ENCODE measurements at regions not wholly inside any gene's neighbourhood (a gene's known extent, or its start where the extent isn't known, plus 50 kb on each side); places are given as distances from the start of the nearest gene placed in this dataset.

GRCh38 chr12:14252697-14253096 is 112.8 kb upstream of the ATF7IP start:
- no peak for DNase-seq (ENCODE audit: low read depth in 2 of 2, low spot score in 1 of 2)

- DNase-seq (ENCODE audit: low read depth in 2 of 2, low spot score in 1 of 2) = no peak
Measured at GRCh38 chr12:14253496-14253895, 112.0 kb upstream of the ATF7IP start.

- no peak for DNase-seq (ENCODE audit: low read depth in 2 of 2, low spot score in 1 of 2)
Measured at GRCh38 chr12:14254781-14255180, 110.7 kb upstream of the ATF7IP start.

- no peak for DNase-seq (ENCODE audit: low read depth in 2 of 2, low spot score in 1 of 2)
Measured at GRCh38 chr12:14256121-14256520, 109.4 kb upstream of the ATF7IP start.

- DNase-seq (ENCODE audit: low read depth in 2 of 2, low spot score in 1 of 2) = peak; percentile 55 to 58
Measured at GRCh38 chr12:14256555-14257169, 108.8 kb upstream of the ATF7IP start.

- no peak for DNase-seq (ENCODE audit: low read depth in 2 of 2, low spot score in 1 of 2)
Measured at GRCh38 chr12:14257303-14257733, 108.2 kb upstream of the ATF7IP start.

GRCh38 chr12:14257734-14258574 is 107.5 kb upstream of the ATF7IP start:
- peak; percentile 36 to 51 for DNase-seq (ENCODE audit: low read depth in 2 of 2, low spot score in 1 of 2)

- no peak for DNase-seq (ENCODE audit: low read depth in 2 of 2, low spot score in 1 of 2)
Measured at GRCh38 chr12:14258575-14258940, 106.9 kb upstream of the ATF7IP start.

- no peak for DNase-seq (ENCODE audit: low read depth in 2 of 2, low spot score in 1 of 2)
Measured at GRCh38 chr12:14259481-14260010, 105.9 kb upstream of the ATF7IP start.

GRCh38 chr12:14260011-14260993 is 105.2 kb upstream of the ATF7IP start:
- no peak for DNase-seq (ENCODE audit: low read depth in 2 of 2, low spot score in 1 of 2)

GRCh38 chr12:14261096-14261495 is 104.4 kb upstream of the ATF7IP start:
- DNase-seq (ENCODE audit: low read depth in 2 of 2, low spot score in 1 of 2) = no peak

GRCh38 chr12:14261861-14262260 is 103.6 kb upstream of the ATF7IP start:
- DNase-seq (ENCODE audit: low read depth in 2 of 2, low spot score in 1 of 2) = no peak

GRCh38 chr12:14262771-14263511 is 102.5 kb upstream of the ATF7IP start:
- no peak for DNase-seq (ENCODE audit: low read depth in 2 of 2, low spot score in 1 of 2)

GRCh38 chr12:14263742-14264141 is 101.7 kb upstream of the ATF7IP start:
- no peak for DNase-seq (ENCODE audit: low read depth in 2 of 2, low spot score in 1 of 2)

GRCh38 chr12:14264316-14264715 is 101.2 kb upstream of the ATF7IP start:
- DNase-seq (ENCODE audit: low read depth in 2 of 2, low spot score in 1 of 2) = no peak

GRCh38 chr12:14264778-14265177 is 100.7 kb upstream of the ATF7IP start:
- DNase-seq (ENCODE audit: low read depth in 2 of 2, low spot score in 1 of 2) = no peak

- no peak for DNase-seq (ENCODE audit: low read depth in 2 of 2, low spot score in 1 of 2)
Measured at GRCh38 chr12:14268120-14268515, 97.4 kb upstream of the ATF7IP start.

- no peak for DNase-seq (ENCODE audit: low read depth in 2 of 2, low spot score in 1 of 2)
Measured at GRCh38 chr12:14270392-14270791, 95.1 kb upstream of the ATF7IP start.

- DNase-seq (ENCODE audit: low read depth in 2 of 2, low spot score in 1 of 2) = no peak
Measured at GRCh38 chr12:14272956-14273912, 92.2 kb upstream of the ATF7IP start.
